Activated T-helper 1 cell treated with anti-CD3 and anti-CD28 coated beads, Interleukin-12 subunit alpha, Interleukin-12 subunit beta, Interleukin-2, Interleukin-4 antibody, amounts not matched to agents 30 ng/mL and 10 ng/mL and 1 ng/mL, durations not matched to agents 14 hours and 24 hours and 36 hours (primary cell): ENCODE measurements at regions not wholly inside any gene's neighbourhood (a gene's known extent, or its start where the extent isn't known, plus 50 kb on each side); places are given as distances from the start of the nearest gene placed in this dataset.

Experiments
- DNase-seq: peaks from one replicate; pipeline ENCODE4 v3.0.0; 2021; ENCODE audit warnings: low spot score
- H3K27ac Mint-ChIP-seq: one replicate; pipeline ENCODE4 v1.8.0; 2021; ENCODE audit warnings: mild to moderate bottlenecking, mixed read lengths
- H3K27me3 Mint-ChIP-seq: one replicate; pipeline ENCODE4 v1.8.0; 2022; ENCODE audit warnings: mild to moderate bottlenecking, moderate library complexity, mixed read lengths; ENCODE audit not compliant: insufficient read depth
- H3K36me3 Mint-ChIP-seq: one replicate; pipeline ENCODE4 v1.8.0; 2021; ENCODE audit warnings: low read depth, mixed read lengths
- H3K4me1 Mint-ChIP-seq: one replicate; pipeline ENCODE4 v1.8.0; 2021; ENCODE audit warnings: low read depth, mixed read lengths
- H3K4me3 Mint-ChIP-seq: one replicate; pipeline ENCODE4 v1.8.0; 2021; ENCODE audit warnings: mild to moderate bottlenecking, moderate library complexity, mixed read lengths
- H3K9me3 Mint-ChIP-seq: one replicate; pipeline ENCODE4 v1.8.0; 2021; ENCODE audit warnings: mixed read lengths
- intact Hi-C: fragments of 100-400 bp; cut with micrococcal nuclease; formaldehyde crosslinking; loops from one replicate; pipeline ENCODE4 v1.15.1; 2024

DNA sequence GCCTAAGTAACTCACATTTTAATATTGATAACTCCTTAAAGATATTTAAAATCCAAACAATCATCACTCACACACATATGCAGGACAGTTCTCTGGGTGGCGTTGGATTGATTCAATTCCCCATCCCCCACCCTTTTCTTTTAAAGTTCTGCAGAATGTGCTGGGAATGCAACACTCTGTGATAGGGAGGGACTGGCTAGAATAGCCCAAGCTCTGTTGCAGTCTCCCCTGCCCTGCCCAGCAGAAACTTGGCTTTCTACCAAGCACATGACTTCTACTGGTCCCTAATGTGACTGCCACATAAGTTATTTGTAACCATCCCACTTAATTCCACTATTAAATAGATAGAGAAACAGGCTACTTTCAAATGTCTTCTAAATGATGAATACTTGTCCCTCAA lies 55.2 kb downstream of the TWIST1 start:
- intact Hi-C loops = no loop called here
- H3K4me3 Mint-ChIP-seq = no peak overlapping the region

DNA sequence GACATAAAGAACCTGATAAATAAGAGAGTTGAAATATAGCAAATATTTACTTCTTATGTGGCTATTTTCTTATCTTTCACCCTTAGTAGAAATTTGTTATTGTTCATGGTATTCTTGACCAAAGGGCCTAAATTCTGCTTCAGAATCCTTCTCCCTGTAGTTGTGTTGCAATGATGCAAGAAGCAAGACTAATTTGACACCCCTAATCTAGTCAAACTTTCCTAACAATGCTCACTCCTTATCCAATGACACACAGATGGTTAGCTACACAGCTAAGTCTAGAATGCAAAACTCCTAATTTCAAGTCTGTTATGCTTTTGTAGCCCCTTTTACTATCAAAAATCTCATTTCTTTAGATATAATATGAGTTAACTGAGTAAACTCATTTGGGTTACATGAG lies 56.1 kb downstream of the TWIST1 start:
- Mint-ChIP-seq H3K4me3 (no peak overlapping the region), H3K9me3 (no peaks in the 10 kb centered on the region), H3K27ac (no peak overlapping the region), H3K36me3 (no peaks in the 10 kb centered on the region), H3K4me1 (no peaks in the 10 kb centered on the region), H3K27me3 (no peaks in the 10 kb centered on the region)
- intact Hi-C loops = no loop called here
- no peak for DNase-seq

More for the DNA sequence above, 55.2 kb downstream of the TWIST1 start:
- Mint-ChIP-seq H3K4me1 (no peaks in the 10 kb centered on the region), H3K27me3 (no peaks in the 10 kb centered on the region), H3K27ac (no peak overlapping the region), H3K9me3 (no peaks in the 10 kb centered on the region), H3K36me3 (no peaks in the 10 kb centered on the region)
- no peak for DNase-seq

DNA sequence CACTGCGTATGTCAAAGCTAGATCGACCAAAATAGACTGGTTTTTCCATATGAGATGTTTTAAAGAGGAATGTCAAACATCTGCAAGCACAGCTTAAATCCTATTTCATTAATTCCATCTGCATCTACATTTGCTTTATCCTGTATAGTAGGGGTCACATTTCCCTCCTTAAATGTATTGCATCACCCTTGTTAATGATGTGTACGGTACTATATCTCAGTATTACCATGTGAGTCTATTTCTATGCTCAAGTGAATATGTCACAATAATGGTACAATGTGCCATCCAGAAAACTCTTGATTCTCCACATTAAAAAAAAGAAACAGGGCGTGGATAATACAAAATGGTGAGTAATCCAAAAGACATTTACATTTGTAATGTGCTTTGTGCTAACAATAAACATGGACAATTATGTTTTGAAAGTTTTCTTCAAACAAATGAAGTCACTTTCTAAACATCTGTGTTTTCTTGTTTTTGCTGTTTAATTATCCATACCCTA lies 56.6 kb downstream of the TWIST1 start:
- Mint-ChIP-seq H3K36me3 (no peaks in the 10 kb centered on the region), H3K27me3 (no peaks in the 10 kb centered on the region), H3K4me3 (no peak overlapping the region), H3K27ac (no peak overlapping the region), H3K4me1 (no peaks in the 10 kb centered on the region), H3K9me3 (no peaks in the 10 kb centered on the region)
- DNase-seq = no peak
- intact Hi-C loops = no loop called here

DNA sequence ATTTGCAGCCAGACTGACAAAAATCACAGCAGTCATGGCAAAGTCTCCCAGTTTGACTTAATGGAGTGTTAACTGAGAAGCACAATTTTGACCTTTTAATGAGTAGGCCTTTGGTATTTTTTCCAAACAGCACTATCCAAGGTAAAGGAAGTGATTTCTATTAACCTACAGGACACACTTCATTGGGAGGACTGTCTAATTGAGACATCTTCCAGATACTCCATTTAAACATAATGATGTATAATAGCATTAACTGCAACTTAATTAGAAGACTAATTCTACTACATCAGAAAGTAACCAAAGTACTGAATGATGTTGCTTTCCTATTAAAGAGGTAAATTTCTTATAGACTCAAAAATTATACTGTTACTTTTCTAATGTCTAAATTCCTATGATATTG lies 61.1 kb downstream of the TWIST1 start:
- Mint-ChIP-seq H3K4me3 (no peak overlapping the region), H3K27ac (no peak overlapping the region), H3K9me3 (no peaks in the 10 kb centered on the region), H3K27me3 (no peaks in the 10 kb centered on the region), H3K4me1 (no peaks in the 10 kb centered on the region), H3K36me3 (no peaks in the 10 kb centered on the region)
- intact Hi-C loops = loop anchor here (10.0 kb wide), 2 partner anchors 352 to 392 kb away; no protein-coding TSS in a partner anchor
- DNase-seq = no peak
